Cardiac muscle cell (in vitro differentiated cells and primary cell): ENCODE measurements at regions not wholly inside any gene's neighbourhood (a gene's known extent, or its start where the extent isn't known, plus 50 kb on each side); places are given as distances from the start of the nearest gene placed in this dataset.

ENCODE experiments used
- DNase-seq, 2 donors: peaks; one replicate each; pipeline versions ENCODE4 v3.0.0 to v3.0.0-alpha.2; 2010 to 2017; ENCODE audit warnings: low read depth in 1 of 2, low spot score in 1 of 2
- H3K27ac ChIP-seq: fragments of 200-600 bp; sonication (generic); 2 replicates; pipeline ENCODE4 v1.5.1; 2016
- H3K27me3 ChIP-seq: fragments of 200-600 bp; sonication (generic); 2 replicates; pipeline ENCODE4 v1.6.0; 2016; ENCODE audit warnings: control low read depth
- H3K36me3 ChIP-seq: fragments of 200-600 bp; sonication (generic); 2 replicates; pipeline ENCODE4 v1.5.1; 2016; ENCODE audit warnings: control low read depth
- H3K4me1 ChIP-seq: fragments of 200-600 bp; sonication (generic); 2 replicates; pipeline ENCODE4 v1.8.1; 2017; ENCODE audit warnings: low read depth, mild to moderate bottlenecking, mixed run types
- H3K4me3 ChIP-seq: fragments of 200-600 bp; sonication (generic); 2 replicates; pipeline ENCODE4 v1.5.1; 2016; ENCODE audit warnings: mild to moderate bottlenecking
- H3K9me3 ChIP-seq: fragments of 200-600 bp; sonication (generic); 2 replicates; pipeline ENCODE4 v1.5.1; 2017; ENCODE audit warnings: low read depth, mild to moderate bottlenecking, control low read depth
- CTCF ChIP-seq: IDR thresholded peaks from 2 replicates; pipeline ENCODE4 v1.5.1; 2012; ENCODE audit warnings: low read depth, mild to moderate bottlenecking, low read length

GRCh38 chr2:6748406-6749067, 117.2 kb downstream of the CMPK2 start:
- no peak overlapping the region for H3K27ac ChIP-seq
- DNase-seq = no peak
- H3K4me1 ChIP-seq = peaks cover 11% of the 10 kb centered on the region
- no peak for TF ChIP-seq CTCF
- no peak overlapping the region for H3K4me3 ChIP-seq
- no peaks in the 10 kb centered on the region for H3K36me3 ChIP-seq
- no peaks in the 10 kb centered on the region for H3K9me3 ChIP-seq
- H3K27me3 ChIP-seq = no peaks in the 10 kb centered on the region

GRCh38 chr2:6749962-6750361, 115.7 kb downstream of the CMPK2 start:
- Histone ChIP-seq H3K27ac (no peak overlapping the region), H3K4me1 (peaks cover 11% of the 10 kb centered on the region), H3K4me3 (no peak overlapping the region), H3K9me3 (no peaks in the 10 kb centered on the region), H3K36me3 (no peaks in the 10 kb centered on the region), H3K27me3 (no peaks in the 10 kb centered on the region)
- no peak for TF ChIP-seq CTCF
- no peak for DNase-seq

- Histone ChIP-seq H3K4me3 (no peak overlapping the region), H3K9me3 (no peaks in the 10 kb centered on the region), H3K4me1 (peaks cover 11% of the 10 kb centered on the region), H3K36me3 (no peaks in the 10 kb centered on the region), H3K27me3 (no peaks in the 10 kb centered on the region), H3K27ac (no peak overlapping the region)
- TF ChIP-seq CTCF = no peak
- no peak for DNase-seq
These were observed 115.1 kb downstream of the CMPK2 start for GRCh38 chr2:6750411-6751158.

- Histone ChIP-seq H3K4me1 (no peaks in the 10 kb centered on the region), H3K9me3 (no peaks in the 10 kb centered on the region), H3K27ac (no peak overlapping the region), H3K4me3 (no peak overlapping the region), H3K27me3 (no peaks in the 10 kb centered on the region), H3K36me3 (no peaks in the 10 kb centered on the region)
- DNase-seq = no peak
- TF ChIP-seq CTCF = no peak
These were observed 111.3 kb downstream of the CMPK2 start for GRCh38 chr2:6754419-6754818.

GRCh38 chr2:6755456-6755855, 110.3 kb downstream of the CMPK2 start:
- Histone ChIP-seq H3K36me3 (no peaks in the 10 kb centered on the region), H3K27me3 (no peaks in the 10 kb centered on the region), H3K27ac (no peak overlapping the region), H3K4me1 (no peaks in the 10 kb centered on the region), H3K4me3 (no peak overlapping the region), H3K9me3 (no peaks in the 10 kb centered on the region)
- no peak for TF ChIP-seq CTCF
- no peak for DNase-seq
